GM23338 (cell line): ENCODE measurements at regions not wholly inside any gene's neighbourhood (a gene's known extent, or its start where the extent isn't known, plus 50 kb on each side); places are given as distances from the start of the nearest gene placed in this dataset.

Experiments
- ATAC-seq: fragments of 200-7000 bp; cut with Tn5 transposase; 3 replicates; pipeline ENCODE4 v1.9.1; 2020
- DNase-seq: peaks from one replicate; pipeline ENCODE4 v3.0.0-alpha.2; 2015; ENCODE audit warnings: low spot score
- H2AFZ ChIP-seq: fragments of 200-600 bp; sonication (generic); 2 replicates; pipeline ENCODE4 v1.8.0; 2016; ENCODE audit warnings: antibody characterized with exemption, mild to moderate bottlenecking, moderate library complexity
- H3F3A ChIP-seq: fragments of 200-600 bp; sonication (generic); replicated peaks from 2 replicates; pipeline ENCODE4 v1.8.0; 2017; ENCODE audit warnings: antibody characterized with exemption, mixed run types, low read depth
- H3K27ac ChIP-seq: fragments of 200-600 bp; sonication (generic); 2 replicates; pipeline ENCODE4 v1.6.1; 2016; ENCODE audit warnings: low read depth
- H3K27me3 ChIP-seq: fragments of 200-600 bp; sonication (generic); 2 replicates; pipeline ENCODE4 v1.8.0; 2016; ENCODE audit warnings: mild to moderate bottlenecking, mixed run types, moderate library complexity; ENCODE audit not compliant: insufficient read depth
- H3K36me3 ChIP-seq: fragments of 200-600 bp; sonication (generic); 2 replicates; pipeline ENCODE4 v1.8.0; 2016; ENCODE audit warnings: mild to moderate bottlenecking; ENCODE audit not compliant: insufficient read depth
- H3K4me1 ChIP-seq: fragments of 200-600 bp; sonication (generic); 2 replicates; pipeline ENCODE4 v1.8.0; 2016; ENCODE audit warnings: mild to moderate bottlenecking, moderate library complexity; ENCODE audit not compliant: insufficient read depth
- H3K4me2 ChIP-seq: fragments of 200-600 bp; sonication (generic); 2 replicates; pipeline ENCODE4 v1.7.1; 2017; ENCODE audit warnings: mixed run types
- H3K4me3 ChIP-seq: fragments of 200-600 bp; sonication (generic); 2 replicates; pipeline ENCODE4 v1.6.1; 2016; ENCODE audit warnings: mixed run types
- H3K79me2 ChIP-seq: fragments of 200-600 bp; sonication (generic); replicated peaks from 2 replicates; pipeline ENCODE4 v1.8.0; 2017; ENCODE audit warnings: mild to moderate bottlenecking; ENCODE audit not compliant: insufficient read depth
- H3K9me2 ChIP-seq: fragments of 200-600 bp; sonication (generic); 2 replicates; pipeline ENCODE4 v1.8.0; 2017; ENCODE audit not compliant: insufficient read depth
- H4K20me1 ChIP-seq: fragments of 200-600 bp; sonication (generic); replicated peaks from 2 replicates; pipeline ENCODE4 v1.8.0; 2017; ENCODE audit warnings: mild to moderate bottlenecking; ENCODE audit not compliant: insufficient read depth
- H3K27ac Mint-ChIP-seq: 2 replicates; pipeline ENCODE4 v1.8.0; 2020; ENCODE audit warnings: inconsistent platforms, mild to moderate bottlenecking, moderate library complexity, mixed read lengths
- H3K27me3 Mint-ChIP-seq: 3 replicates; pipeline ENCODE4 v1.8.0; 2022; ENCODE audit warnings: low read depth, mild to moderate bottlenecking, moderate library complexity, mixed read lengths, inconsistent platforms; ENCODE audit not compliant: insufficient read depth, poor library complexity
- H3K36me3 Mint-ChIP-seq: 3 replicates; pipeline ENCODE4 v1.8.0; 2021; ENCODE audit warnings: low read depth, mild to moderate bottlenecking, inconsistent platforms, moderate library complexity, mixed read lengths
- H3K4me1 Mint-ChIP-seq: 3 replicates; pipeline ENCODE4 v1.8.0; 2020; ENCODE audit warnings: mild to moderate bottlenecking, inconsistent platforms, mixed read lengths
- H3K4me3 Mint-ChIP-seq: 3 replicates; pipeline ENCODE4 v1.8.0; 2021; ENCODE audit warnings: moderate library complexity, mild to moderate bottlenecking, inconsistent platforms, mixed read lengths
- H3K9me3 Mint-ChIP-seq: 3 replicates; pipeline ENCODE4 v1.8.0; 2020; ENCODE audit warnings: moderate library complexity, mild to moderate bottlenecking, inconsistent platforms, mixed read lengths
- CREB1 ChIP-seq: fragments of 250-450 bp; sonication (Bioruptor Pico); IDR thresholded peaks from 2 replicates; pipeline ENCODE4 v1.5.0; 2020; ENCODE audit warnings: low read depth, mild to moderate bottlenecking, moderate library complexity
- EZH2 ChIP-seq: fragments of 200-600 bp; sonication (generic); IDR thresholded peaks from one replicate; pipeline ENCODE4 v1.8.0; 2017; ENCODE audit warnings: antibody characterized with exemption, mild to moderate bottlenecking, low read depth; ENCODE audit not compliant: unreplicated experiment
- EZH2phosphoT487 ChIP-seq: fragments of 200-600 bp; sonication (generic); IDR thresholded peaks from one replicate; pipeline ENCODE4 v1.8.1; 2018; ENCODE audit warnings: antibody characterized with exemption; ENCODE audit not compliant: unreplicated experiment
- NANOG ChIP-seq: IDR thresholded peaks from 2 replicates; pipeline ENCODE4 v1.6.1; 2016; ENCODE audit warnings: antibody characterized with exemption, borderline replicate concordance
- ZNF114 ChIP-seq: fragments of 250-450 bp; sonication (Bioruptor Pico); IDR thresholded peaks from 2 replicates; pipeline ENCODE4 v1.5.0; 2020; ENCODE audit warnings: mild to moderate bottlenecking, moderate library complexity
- TF ChIP-seq, protein P1 (sequence below): fragments of 250-450 bp; sonication (Bioruptor Pico); IDR thresholded peaks from 2 replicates; pipeline ENCODE4 v1.5.0; 2020; ENCODE audit warnings: mild to moderate bottlenecking, moderate library complexity

DNA sequence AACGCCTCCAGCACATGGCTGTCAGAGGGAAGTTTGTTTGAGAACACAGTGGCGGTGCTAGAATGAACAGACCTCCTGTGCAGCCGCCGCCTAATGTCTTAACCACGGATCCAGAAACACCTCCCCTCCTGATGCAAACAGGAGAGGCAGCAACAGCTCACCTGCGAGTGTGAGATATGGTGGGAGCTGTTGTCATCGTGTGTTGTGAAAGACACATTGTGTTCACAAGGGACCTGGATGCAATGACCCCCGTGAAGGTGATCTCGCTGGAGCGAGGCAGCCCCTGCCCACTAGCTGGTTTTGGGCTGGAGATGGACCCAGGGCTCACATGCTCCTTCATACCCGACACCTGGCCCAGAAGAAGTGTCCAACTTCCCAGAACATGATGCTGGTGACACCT is 315.3 kb upstream of the C1orf174 start (continued):
- TF ChIP-seq, protein P1, sequence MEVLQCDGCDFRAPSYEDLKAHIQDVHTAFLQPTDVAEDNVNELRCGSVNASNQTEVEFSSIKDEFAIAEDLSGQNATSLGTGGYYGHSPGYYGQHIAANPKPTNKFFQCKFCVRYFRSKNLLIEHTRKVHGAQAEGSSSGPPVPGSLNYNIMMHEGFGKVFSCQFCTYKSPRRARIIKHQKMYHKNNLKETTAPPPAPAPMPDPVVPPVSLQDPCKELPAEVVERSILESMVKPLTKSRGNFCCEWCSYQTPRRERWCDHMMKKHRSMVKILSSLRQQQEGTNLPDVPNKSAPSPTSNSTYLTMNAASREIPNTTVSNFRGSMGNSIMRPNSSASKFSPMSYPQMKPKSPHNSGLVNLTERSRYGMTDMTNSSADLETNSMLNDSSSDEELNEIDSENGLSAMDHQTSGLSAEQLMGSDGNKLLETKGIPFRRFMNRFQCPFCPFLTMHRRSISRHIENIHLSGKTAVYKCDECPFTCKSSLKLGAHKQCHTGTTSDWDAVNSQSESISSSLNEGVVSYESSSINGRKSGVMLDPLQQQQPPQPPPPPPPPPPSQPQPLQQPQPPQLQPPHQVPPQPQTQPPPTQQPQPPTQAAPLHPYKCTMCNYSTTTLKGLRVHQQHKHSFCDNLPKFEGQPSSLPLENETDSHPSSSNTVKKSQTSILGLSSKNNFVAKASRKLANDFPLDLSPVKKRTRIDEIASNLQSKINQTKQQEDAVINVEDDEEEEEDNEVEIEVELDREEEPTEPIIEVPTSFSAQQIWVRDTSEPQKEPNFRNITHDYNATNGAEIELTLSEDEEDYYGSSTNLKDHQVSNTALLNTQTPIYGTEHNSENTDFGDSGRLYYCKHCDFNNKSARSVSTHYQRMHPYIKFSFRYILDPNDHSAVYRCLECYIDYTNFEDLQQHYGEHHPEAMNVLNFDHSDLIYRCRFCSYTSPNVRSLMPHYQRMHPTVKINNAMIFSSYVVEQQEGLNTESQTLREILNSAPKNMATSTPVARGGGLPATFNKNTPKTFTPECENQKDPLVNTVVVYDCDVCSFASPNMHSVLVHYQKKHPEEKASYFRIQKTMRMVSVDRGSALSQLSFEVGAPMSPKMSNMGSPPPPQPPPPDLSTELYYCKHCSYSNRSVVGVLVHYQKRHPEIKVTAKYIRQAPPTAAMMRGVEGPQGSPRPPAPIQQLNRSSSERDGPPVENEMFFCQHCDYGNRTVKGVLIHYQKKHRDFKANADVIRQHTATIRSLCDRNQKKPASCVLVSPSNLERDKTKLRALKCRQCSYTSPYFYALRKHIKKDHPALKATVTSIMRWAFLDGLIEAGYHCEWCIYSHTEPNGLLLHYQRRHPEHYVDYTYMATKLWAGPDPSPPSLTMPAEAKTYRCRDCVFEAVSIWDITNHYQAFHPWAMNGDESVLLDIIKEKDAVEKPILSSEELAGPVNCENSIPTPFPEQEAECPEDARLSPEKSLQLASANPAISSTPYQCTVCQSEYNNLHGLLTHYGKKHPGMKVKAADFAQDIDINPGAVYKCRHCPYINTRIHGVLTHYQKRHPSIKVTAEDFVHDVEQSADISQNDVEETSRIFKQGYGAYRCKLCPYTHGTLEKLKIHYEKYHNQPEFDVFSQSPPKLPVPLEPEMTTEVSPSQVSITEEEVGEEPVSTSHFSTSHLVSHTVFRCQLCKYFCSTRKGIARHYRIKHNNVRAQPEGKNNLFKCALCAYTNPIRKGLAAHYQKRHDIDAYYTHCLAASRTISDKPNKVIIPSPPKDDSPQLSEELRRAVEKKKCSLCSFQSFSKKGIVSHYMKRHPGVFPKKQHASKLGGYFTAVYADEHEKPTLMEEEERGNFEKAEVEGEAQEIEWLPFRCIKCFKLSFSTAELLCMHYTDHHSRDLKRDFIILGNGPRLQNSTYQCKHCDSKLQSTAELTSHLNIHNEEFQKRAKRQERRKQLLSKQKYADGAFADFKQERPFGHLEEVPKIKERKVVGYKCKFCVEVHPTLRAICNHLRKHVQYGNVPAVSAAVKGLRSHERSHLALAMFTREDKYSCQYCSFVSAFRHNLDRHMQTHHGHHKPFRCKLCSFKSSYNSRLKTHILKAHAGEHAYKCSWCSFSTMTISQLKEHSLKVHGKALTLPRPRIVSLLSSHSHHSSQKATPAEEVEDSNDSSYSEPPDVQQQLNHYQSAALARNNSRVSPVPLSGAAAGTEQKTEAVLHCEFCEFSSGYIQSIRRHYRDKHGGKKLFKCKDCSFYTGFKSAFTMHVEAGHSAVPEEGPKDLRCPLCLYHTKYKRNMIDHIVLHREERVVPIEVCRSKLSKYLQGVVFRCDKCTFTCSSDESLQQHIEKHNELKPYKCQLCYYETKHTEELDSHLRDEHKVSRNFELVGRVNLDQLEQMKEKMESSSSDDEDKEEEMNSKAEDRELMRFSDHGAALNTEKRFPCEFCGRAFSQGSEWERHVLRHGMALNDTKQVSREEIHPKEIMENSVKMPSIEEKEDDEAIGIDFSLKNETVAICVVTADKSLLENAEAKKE (CRISPR knock-in tag) = no peak
- TF ChIP-seq EZH2phosphoT487 (no peak), EZH2 (no peak)

- Mint-ChIP-seq H3K27me3 (peaks cover 7% of the 10 kb centered on the region), H3K4me1 (no peaks in the 10 kb centered on the region), H3K27ac (no peak overlapping the region), H3K36me3 (peaks cover 35% of the 10 kb centered on the region), H3K9me3 (peaks cover 98% of the 10 kb centered on the region), H3K4me3 (no peak overlapping the region)
- DNase-seq (no peak), ATAC-seq (no peak)
- Histone ChIP-seq H2AFZ (no peak overlapping the region), H3K36me3 (no peaks in the 10 kb centered on the region), H3K4me1 (no peaks in the 10 kb centered on the region), H3K4me2 (no peak overlapping the region), H3F3A (no peaks in the 10 kb centered on the region), H4K20me1 (no peaks in the 10 kb centered on the region), H3K27ac (no peak overlapping the region), H3K27me3 (no peaks in the 10 kb centered on the region), H3K79me2 (no peaks in the 10 kb centered on the region), H3K4me3 (no peak overlapping the region), H3K9me2 (no peaks in the 10 kb centered on the region)
- no peak for TF ChIP-seq ZNF114 (CRISPR knock-in tag)
- TF ChIP-seq, protein P1 (CRISPR knock-in tag) = no peak
- TF ChIP-seq CREB1 (CRISPR knock-in tag) = no peak
- no peak for TF ChIP-seq EZH2phosphoT487
- TF ChIP-seq NANOG = no peak
These were observed 316.2 kb upstream of the C1orf174 start for GRCh38 chr1:4216231-4216630.
